GM19238 (cell line): ENCODE measurements at regions not wholly inside any gene's neighbourhood (a gene's known extent, or its start where the extent isn't known, plus 50 kb on each side); places are given as distances from the start of the nearest gene placed in this dataset.
"Not testable (repeated sequence)": the region's sequence is repeated elsewhere in the genome, so short reads cannot be mapped to it uniquely, and the experiment has no call there.

Experiments
- DNase-seq: peaks from one replicate; pipeline ENCODE4 v3.0.0; 2011; ENCODE audit warnings: low spot score; ENCODE audit not compliant: insufficient read length

DNA sequence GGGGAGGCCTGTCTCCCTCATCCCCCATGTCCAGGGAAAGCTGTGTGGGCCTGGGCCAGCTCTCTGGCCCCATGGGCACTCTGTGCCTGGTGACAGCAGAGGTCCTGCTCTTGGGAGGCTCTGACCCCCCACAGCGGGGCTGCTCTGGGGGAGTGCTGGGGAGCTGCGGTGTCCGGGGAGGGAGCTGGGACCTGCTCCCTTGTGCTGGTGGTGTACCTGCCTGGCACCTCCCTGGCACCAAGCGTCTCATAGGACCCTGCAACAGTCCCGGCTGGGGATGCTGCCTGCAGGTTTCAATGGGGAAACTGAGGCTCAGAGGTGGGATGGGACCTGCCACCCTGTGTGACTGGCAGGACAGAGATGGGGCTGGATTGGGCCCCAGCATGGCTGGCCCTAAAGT, 111.3 kb downstream of the KIF26A start:
- no peak for DNase-seq

DNA sequence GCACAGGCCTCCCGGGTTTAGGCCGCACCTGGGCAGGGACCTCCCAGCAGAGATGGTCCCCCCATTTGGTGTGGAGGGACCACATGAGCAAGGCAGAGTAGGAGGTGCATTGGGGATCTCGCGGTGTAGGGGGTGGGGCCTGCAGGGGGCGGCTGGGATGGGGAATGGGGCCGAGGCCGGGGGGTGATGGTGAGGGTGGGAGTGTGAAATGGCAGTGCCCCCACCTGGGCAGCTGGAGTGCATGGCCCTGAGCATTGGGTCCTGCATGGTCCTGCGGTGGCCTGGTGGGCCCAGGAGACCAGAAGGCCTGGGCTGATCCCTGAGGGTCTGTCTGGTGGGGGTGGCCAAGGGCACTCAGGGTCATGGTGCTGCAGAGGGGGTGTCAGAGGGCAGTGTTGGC, 111.8 kb downstream of the KIF26A start:
- DNase-seq, result no peak

DNA sequence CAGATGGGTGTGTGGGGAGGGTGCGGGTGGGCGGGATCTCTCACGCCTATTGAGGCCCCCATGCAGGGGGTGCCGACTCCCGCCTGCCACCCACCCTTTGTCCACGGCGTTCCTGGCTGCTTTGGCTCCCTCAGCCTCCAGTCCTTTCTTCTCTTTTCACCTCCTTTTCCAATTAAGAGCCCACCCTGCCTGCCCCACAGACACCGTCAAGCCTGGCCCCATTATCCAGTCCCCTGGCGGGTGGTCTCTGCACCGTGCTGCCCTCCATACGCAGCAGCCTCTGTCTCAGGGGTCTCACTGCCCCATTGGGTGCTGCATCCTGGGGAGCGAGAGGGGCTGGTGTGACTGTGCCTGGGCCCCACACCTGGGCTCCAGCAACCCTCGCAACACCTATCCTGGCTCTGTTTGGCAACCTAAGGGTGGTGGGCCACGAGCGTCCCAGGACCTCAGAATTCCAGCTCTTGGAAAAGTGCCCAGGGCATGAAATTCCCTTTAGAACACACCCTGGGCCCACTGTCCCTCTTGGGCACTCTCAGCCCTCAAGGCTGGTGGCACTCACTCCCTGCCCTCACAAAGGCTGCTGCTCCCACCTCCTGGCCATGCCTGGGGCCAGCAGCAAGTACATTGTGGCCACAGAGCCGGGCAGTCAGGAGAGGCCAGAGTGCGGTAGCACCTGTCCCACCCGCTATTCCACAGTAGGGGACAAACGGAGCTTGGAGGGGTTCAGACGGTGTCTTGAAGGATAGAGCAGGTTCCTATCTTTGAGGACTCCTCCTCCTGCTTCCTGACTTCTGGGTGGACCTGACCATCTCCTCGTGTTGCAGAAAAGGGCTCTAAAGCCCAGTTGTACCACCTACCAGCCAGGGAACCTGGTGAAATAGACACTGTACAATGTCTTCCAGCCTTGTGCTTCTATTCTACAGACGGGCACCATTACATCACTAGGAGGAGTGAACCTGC, 114.1 kb downstream of the KIF26A start:
- no peak for DNase-seq

DNA sequence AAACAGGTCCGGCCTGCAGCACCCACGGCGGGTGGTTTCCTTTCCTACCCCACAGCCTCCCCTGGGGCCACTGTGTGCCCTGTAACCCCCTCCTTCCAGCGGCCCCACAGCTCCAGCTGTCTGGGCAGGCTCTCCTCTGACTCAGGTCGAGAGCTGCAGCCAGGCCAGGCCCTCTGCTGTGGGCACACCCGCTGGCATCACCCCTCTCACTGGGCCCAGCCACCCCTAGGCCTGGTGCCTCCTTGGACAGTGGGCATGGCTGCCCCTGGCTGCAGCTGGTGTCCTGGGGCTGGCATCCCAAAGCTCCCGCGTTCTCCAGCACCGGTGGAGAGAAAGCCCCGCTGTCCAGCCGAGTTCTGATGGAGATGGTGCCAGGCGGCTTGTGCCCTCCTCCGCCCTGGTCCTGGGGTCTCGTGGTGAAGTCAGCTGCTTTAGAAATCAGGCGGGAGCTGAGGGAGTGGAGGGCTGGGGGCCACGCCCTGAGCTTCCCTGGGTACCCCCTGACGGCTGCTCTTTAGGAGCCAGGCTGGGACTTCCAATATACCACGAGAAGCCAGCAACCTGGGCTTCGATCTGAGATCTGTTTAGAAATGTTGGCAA, 114.9 kb downstream of the KIF26A start:
- no peak for DNase-seq

- DNase-seq, result no peak
These were observed 115.5 kb downstream of the KIF26A start for GRCh38 chr14:104253901-104254353.

DNA sequence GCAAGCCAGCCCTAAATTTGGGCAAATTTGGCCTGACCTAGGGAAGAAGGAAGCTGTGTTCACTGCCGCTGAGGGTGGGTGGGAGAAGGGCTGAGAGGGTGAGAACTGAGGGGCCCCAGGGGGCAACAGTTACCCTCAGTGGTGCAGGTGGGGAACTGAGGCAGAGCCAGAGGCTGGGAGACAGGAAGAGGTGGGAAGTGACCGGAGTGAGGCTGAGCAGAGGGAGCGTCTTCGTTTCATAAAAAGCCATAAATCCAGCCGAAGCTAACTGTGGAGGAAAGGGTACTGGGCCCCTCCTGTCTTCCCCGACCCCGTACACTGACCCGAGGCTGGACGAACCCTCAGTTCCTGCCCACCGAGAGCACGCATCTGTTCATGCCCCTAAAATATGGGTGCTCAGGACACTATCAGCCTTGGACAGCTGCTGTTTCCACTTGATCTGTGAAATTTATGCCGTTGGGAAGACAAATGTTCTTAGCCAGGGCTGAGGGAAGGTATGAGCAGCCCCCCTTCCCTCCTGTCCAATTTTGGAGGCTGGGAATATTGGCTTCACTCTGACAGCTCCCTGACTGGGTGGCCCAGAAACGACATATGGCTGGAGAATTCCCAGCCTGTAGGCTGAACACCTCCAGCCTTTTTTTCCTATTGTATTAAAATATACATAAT, 116.5 kb downstream of the KIF26A start:
- no peak for DNase-seq

- no peak for DNase-seq
These were observed 117.6 kb downstream of the KIF26A start for GRCh38 chr14:104256025-104256424.

DNA sequence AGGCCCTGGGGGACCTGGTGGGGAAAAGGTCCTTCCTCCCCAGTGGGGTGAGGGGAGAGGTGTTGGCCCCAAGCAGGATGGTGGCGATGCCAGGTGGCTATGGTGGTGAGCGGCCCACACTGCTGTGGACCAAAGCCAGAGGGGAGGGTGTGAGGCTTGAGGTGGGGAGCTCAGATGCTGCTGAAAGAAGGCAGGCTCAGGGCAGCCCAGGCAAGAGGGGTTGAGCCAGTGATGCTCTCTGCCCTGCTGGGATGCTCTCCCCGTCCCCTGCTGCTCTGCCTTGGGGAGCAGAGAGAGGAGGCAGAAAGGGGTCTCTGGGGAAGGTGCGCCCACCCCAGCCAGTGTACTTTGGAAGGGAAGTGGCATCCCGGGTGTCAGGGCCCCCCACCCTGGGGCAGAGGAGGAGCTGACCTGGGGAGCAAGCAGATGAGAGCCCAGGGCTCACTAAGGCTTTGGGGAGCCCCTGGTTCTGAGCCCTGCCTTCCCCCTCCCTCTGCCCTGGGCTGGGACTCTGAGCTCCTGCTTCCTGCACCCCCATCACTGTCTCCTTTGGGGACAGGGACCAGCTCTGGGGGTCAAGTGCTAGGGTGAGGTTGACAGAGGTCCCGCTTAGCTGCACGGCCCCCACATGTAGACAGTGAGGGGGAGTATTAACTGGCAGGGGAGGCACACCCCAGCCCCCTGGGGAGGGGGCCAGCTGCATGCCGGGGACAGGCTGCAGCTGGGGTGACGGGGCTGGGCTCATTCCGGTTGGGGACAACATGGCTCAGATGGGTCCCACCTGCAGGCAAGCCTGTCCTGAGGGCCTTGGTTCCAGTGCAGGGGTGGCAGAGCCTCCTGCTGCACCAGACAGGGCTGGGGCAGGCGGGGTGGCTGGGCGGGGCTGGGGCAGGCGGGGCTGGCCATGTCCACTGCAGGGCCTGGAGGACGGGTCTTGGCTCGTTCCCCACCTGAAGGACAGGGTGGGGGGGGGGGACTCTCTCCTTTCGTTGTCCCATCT, 124.4 kb downstream of the KIF26A start:
- DNase-seq, result no peak

DNA sequence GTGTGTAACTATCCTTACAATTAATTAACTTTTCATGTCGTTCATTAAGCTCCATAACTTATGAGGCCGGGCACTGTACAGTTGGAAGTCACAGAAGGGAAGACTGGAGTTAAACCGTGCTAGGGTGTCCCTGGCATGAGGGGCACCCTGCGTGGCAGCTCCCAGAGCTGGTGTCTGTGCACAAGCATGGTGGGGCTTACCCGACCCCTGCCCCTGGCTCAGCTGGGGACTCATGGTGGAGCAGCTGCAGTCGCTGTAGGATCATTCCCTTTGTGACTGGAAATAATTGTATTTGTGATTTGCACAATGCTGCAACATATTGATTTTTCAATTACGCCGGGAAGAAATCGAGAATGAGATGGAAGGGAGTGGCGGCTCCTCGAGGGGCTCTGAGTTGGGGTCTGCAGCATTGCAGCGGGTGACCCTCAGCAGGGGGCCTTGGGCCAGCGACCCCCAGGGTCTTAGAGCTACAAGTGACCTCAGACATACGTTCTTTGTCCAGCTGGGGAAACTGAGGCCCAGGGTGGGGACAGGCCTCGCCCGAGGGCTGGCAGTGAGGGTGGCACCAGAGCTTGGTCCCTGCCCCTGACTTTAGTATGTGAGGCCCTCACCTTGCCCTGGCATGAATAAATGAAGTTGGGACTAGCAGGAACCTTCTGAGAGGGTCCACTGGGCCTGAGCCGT, 125.4 kb downstream of the KIF26A start:
- DNase-seq, result no peak

- DNase-seq, result no peak
These were observed 126.3 kb downstream of the KIF26A start for GRCh38 chr14:104264495-104265265.

- DNase-seq, result no peak
These were observed 127.7 kb downstream of the KIF26A start for GRCh38 chr14:104265918-104266630.

GRCh38 chr14:104266631-104267575, 128.5 kb downstream of the KIF26A start:
- DNase-seq, result no peak

- DNase-seq, result no peak
These were observed 129.5 kb downstream of the KIF26A start for GRCh38 chr14:104267895-104268294.

- DNase-seq, result no peak
These were observed 129.9 kb downstream of the KIF26A start for GRCh38 chr14:104268295-104268694.

- DNase-seq, result no peak
These were observed 130.5 kb downstream of the KIF26A start for GRCh38 chr14:104268725-104269436.

GRCh38 chr14:104269511-104270241, 131.3 kb downstream of the KIF26A start:
- not testable (repeated sequence) for DNase-seq
